Liver (tissue), 8 donors: ENCODE measurements at regions not wholly inside any gene's neighbourhood (a gene's known extent, or its start where the extent isn't known, plus 50 kb on each side); places are given as distances from the start of the nearest gene placed in this dataset.

ENCODE experiments used
- DNase-seq: peaks from one replicate; pipeline ENCODE4 v3.0.0-alpha.2; 2017; ENCODE audit warnings: low spot score
- H3K27ac ChIP-seq, 2 donors: one replicate each; pipeline ENCODE4 v1.7.0; 2013; ENCODE audit warnings: inconsistent platforms in 2 of 2, low read length in 2 of 2, control low read depth in 1 of 2, low read depth in 1 of 2, mild to moderate bottlenecking in 1 of 2
- H3K27me3 ChIP-seq, 4 donors: one replicate each; pipeline versions ENCODE4 v1.6.1 to v1.7.0; 2013; ENCODE audit warnings: low read length in 3 of 4, inconsistent platforms in 1 of 4, mild to moderate bottlenecking in 1 of 4, moderate library complexity in 1 of 4; ENCODE audit not compliant: control insufficient read depth in 4 of 4, insufficient read depth in 4 of 4
- H3K36me3 ChIP-seq, 4 donors: one replicate each; pipeline versions ENCODE4 v1.6.1 to v1.7.0; 2013; ENCODE audit warnings: low read length in 3 of 4, mild to moderate bottlenecking in 3 of 4, low read depth in 1 of 4, moderate library complexity in 1 of 4; ENCODE audit not compliant: control insufficient read depth in 4 of 4, insufficient read depth in 3 of 4
- H3K4me1 ChIP-seq, 4 donors: one replicate each; pipeline versions ENCODE4 v1.6.1 to v1.7.0; 2013; ENCODE audit warnings: low read length in 3 of 4, mild to moderate bottlenecking in 3 of 4, moderate library complexity in 1 of 4; ENCODE audit not compliant: control insufficient read depth in 4 of 4, insufficient read depth in 4 of 4
- H3K4me3 ChIP-seq, 3 donors: one replicate each; pipeline versions ENCODE4 v1.6.1 to v1.7.0; 2013; ENCODE audit warnings: low read length in 3 of 3, control low read depth in 1 of 3, low read depth in 1 of 3, mild to moderate bottlenecking in 1 of 3
- H3K9ac ChIP-seq, 2 donors: one replicate each; pipeline ENCODE4 v1.7.0; 2013; ENCODE audit warnings: low read length in 2 of 2, mild to moderate bottlenecking in 2 of 2, moderate library complexity in 2 of 2, control low read depth in 1 of 2, low read depth in 1 of 2
- H3K9me3 ChIP-seq, 4 donors: one replicate each; pipeline versions ENCODE4 v1.6.1 to v1.7.0; 2013; ENCODE audit warnings: low read length in 3 of 4; ENCODE audit not compliant: control insufficient read depth in 4 of 4
- ATF3 ChIP-seq: IDR thresholded peaks from 2 replicates; pipeline ENCODE4 v1.6.1; 2016; ENCODE audit warnings: antibody characterized with exemption
- EGR1 ChIP-seq, 2 donors: IDR thresholded peaks; 2 replicates each; pipeline ENCODE4 v1.6.1; 2016 to 2018; ENCODE audit warnings: antibody characterized with exemption in 2 of 2, low read depth in 2 of 2
- FOXA1 ChIP-seq: IDR thresholded peaks from 2 replicates; pipeline ENCODE4 v1.6.1; 2016; ENCODE audit warnings: antibody characterized with exemption
- FOXA2 ChIP-seq: IDR thresholded peaks from 2 replicates; pipeline ENCODE4 v1.6.1; 2016; ENCODE audit warnings: antibody characterized with exemption
- HNF4A ChIP-seq, 2 donors: conservative IDR thresholded peaks; 2 replicates each; pipeline ENCODE4 v1.6.1; 2016; ENCODE audit warnings: antibody characterized with exemption in 2 of 2, mild to moderate bottlenecking in 2 of 2
- HNF4G ChIP-seq: IDR thresholded peaks from 2 replicates; pipeline ENCODE4 v1.6.1; 2016; ENCODE audit warnings: antibody characterized with exemption
- JUND ChIP-seq, 2 donors: IDR thresholded peaks; 2 replicates each; pipeline ENCODE4 v1.6.1; 2016; ENCODE audit warnings: antibody characterized with exemption in 2 of 2
- NR2F2 ChIP-seq: IDR thresholded peaks from 2 replicates; pipeline ENCODE4 v1.6.1; 2016; ENCODE audit warnings: antibody characterized with exemption
- RAD21 ChIP-seq, 2 donors: IDR thresholded peaks; 2 replicates each; pipeline ENCODE4 v1.6.1; 2016; ENCODE audit warnings: antibody characterized with exemption in 2 of 2, mild to moderate bottlenecking in 2 of 2
- RXRA ChIP-seq, 2 donors: IDR thresholded peaks; 2 replicates each; pipeline ENCODE4 v1.6.1; 2017 to 2018; ENCODE audit warnings: antibody characterized with exemption in 2 of 2, mild to moderate bottlenecking in 1 of 2
- SP1 ChIP-seq: IDR thresholded peaks from 2 replicates; pipeline ENCODE4 v1.6.1; 2018; ENCODE audit warnings: antibody characterized with exemption, mild to moderate bottlenecking
- TAF1 ChIP-seq: conservative IDR thresholded peaks from 2 replicates; pipeline ENCODE4 v1.6.1; 2016; ENCODE audit warnings: antibody characterized with exemption, mild to moderate bottlenecking
- YY1 ChIP-seq: IDR thresholded peaks from 2 replicates; pipeline ENCODE4 v1.6.1; 2016; ENCODE audit warnings: antibody characterized with exemption, mild to moderate bottlenecking
- ZBTB33 ChIP-seq: IDR thresholded peaks from 2 replicates; pipeline ENCODE4 v1.6.1; 2016; ENCODE audit warnings: antibody characterized with exemption
- WGBS: extraction: QIAGEN DNeasy Blood & Tissue Kit; methylation state at CpG from one replicate; pipeline ENCODE4 v1.1.7; 2013; 5-methylcytosine and 5-hydroxymethylcytosine counted together
- TF ChIP-seq, protein P1 (sequence below): IDR thresholded peaks from 2 replicates; pipeline ENCODE4 v1.6.1; 2016; ENCODE audit warnings: antibody characterized with exemption, mild to moderate bottlenecking
- TF ChIP-seq, protein P2 (sequence below): IDR thresholded peaks from 2 replicates; pipeline ENCODE4 v1.6.1; 2016; ENCODE audit warnings: antibody characterized with exemption
- TF ChIP-seq, protein P3 (sequence below): fragments of 150-350 bp; IDR thresholded peaks from 2 replicates; pipeline ENCODE4 v1.5.1; 2017; ENCODE audit warnings: improper control_type of control experiment, low read depth, low read length; ENCODE audit not compliant: missing input control
- donor health status: healthy.
- donor health status: healthy.
- donor health status: healthy.
- donor health status: healthy.
- donor health status: healthy.

GRCh38 chr15:31457161-31457560 lies 130.5 kb downstream of the KLF13 start:
- peaks cover 0 to 3% (median 0%) of the 10 kb centered on the region in 4 donors for H3K4me1 ChIP-seq
- H3K4me3 ChIP-seq, result no peak overlapping the region
- WGBS, result 85% methylated on average over 5 of the region's 5 CpGs
- H3K36me3 ChIP-seq, result no peaks in the 10 kb centered on the region
- H3K27ac ChIP-seq, result no peak overlapping the region
- peak; percentile 23 for DNase-seq
- H3K27me3 ChIP-seq, result no peaks in the 10 kb centered on the region
- TF ChIP-seq, protein P1, sequence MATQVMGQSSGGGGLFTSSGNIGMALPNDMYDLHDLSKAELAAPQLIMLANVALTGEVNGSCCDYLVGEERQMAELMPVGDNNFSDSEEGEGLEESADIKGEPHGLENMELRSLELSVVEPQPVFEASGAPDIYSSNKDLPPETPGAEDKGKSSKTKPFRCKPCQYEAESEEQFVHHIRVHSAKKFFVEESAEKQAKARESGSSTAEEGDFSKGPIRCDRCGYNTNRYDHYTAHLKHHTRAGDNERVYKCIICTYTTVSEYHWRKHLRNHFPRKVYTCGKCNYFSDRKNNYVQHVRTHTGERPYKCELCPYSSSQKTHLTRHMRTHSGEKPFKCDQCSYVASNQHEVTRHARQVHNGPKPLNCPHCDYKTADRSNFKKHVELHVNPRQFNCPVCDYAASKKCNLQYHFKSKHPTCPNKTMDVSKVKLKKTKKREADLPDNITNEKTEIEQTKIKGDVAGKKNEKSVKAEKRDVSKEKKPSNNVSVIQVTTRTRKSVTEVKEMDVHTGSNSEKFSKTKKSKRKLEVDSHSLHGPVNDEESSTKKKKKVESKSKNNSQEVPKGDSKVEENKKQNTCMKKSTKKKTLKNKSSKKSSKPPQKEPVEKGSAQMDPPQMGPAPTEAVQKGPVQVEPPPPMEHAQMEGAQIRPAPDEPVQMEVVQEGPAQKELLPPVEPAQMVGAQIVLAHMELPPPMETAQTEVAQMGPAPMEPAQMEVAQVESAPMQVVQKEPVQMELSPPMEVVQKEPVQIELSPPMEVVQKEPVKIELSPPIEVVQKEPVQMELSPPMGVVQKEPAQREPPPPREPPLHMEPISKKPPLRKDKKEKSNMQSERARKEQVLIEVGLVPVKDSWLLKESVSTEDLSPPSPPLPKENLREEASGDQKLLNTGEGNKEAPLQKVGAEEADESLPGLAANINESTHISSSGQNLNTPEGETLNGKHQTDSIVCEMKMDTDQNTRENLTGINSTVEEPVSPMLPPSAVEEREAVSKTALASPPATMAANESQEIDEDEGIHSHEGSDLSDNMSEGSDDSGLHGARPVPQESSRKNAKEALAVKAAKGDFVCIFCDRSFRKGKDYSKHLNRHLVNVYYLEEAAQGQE, result no peak
- no peak for TF ChIP-seq EGR1 (IDR thresholded peaks at IDR 0.05; ENCODE audit: low read depth in 2 of 2)
- TF ChIP-seq SP1, result no peak
- no peak for TF ChIP-seq RXRA (IDR thresholded peaks at IDR 0.05)
- no peak for TF ChIP-seq TAF1
- no peak for TF ChIP-seq ZBTB33
- no peak for TF ChIP-seq YY1
- no peak for TF ChIP-seq NR2F2
- TF ChIP-seq HNF4G, result no peak
- TF ChIP-seq ATF3, result no peak
- no peak for TF ChIP-seq FOXA1
- TF ChIP-seq, protein P2, sequence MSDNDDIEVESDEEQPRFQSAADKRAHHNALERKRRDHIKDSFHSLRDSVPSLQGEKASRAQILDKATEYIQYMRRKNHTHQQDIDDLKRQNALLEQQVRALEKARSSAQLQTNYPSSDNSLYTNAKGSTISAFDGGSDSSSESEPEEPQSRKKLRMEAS, result no peak
- TF ChIP-seq FOXA2, result no peak
- TF ChIP-seq, protein P3, sequence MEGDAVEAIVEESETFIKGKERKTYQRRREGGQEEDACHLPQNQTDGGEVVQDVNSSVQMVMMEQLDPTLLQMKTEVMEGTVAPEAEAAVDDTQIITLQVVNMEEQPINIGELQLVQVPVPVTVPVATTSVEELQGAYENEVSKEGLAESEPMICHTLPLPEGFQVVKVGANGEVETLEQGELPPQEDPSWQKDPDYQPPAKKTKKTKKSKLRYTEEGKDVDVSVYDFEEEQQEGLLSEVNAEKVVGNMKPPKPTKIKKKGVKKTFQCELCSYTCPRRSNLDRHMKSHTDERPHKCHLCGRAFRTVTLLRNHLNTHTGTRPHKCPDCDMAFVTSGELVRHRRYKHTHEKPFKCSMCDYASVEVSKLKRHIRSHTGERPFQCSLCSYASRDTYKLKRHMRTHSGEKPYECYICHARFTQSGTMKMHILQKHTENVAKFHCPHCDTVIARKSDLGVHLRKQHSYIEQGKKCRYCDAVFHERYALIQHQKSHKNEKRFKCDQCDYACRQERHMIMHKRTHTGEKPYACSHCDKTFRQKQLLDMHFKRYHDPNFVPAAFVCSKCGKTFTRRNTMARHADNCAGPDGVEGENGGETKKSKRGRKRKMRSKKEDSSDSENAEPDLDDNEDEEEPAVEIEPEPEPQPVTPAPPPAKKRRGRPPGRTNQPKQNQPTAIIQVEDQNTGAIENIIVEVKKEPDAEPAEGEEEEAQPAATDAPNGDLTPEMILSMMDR, result no peak
- no peak for TF ChIP-seq HNF4A (conservative IDR thresholded peaks at IDR 0.05)
- TF ChIP-seq JUND (IDR thresholded peaks at IDR 0.05), result no peak
- TF ChIP-seq RAD21 (IDR thresholded peaks at IDR 0.05), result no peak
- no peak overlapping the region for H3K9ac ChIP-seq
- no peaks in the 10 kb centered on the region for H3K9me3 ChIP-seq
